ENCODE measurements at regions not wholly inside any gene's neighbourhood (a gene's known extent, or its start where the extent isn't known, plus 50 kb on each side); places are given as distances from the start of the nearest gene placed in this dataset.

DNA sequence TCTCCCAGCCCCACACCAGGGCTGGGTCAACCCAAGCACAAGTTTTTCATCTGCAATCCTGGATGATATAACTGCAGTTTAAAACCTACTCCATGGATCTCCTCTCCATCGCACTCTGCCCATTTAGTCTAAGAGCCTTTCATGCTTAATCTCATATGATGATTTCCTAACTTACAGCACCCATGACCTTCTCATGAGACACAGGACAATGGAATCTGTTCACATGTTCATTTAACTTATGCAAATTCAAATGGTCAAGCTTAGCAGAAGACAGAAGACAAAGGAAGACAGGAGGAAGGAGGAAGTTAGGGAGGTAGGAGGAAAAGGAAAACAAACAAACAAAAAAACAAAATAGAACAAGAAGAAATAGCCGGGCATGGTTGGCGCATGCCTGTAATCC is 64.6 kb upstream of the PNMA1 start:
- TF ChIP-seq, protein P1, sequence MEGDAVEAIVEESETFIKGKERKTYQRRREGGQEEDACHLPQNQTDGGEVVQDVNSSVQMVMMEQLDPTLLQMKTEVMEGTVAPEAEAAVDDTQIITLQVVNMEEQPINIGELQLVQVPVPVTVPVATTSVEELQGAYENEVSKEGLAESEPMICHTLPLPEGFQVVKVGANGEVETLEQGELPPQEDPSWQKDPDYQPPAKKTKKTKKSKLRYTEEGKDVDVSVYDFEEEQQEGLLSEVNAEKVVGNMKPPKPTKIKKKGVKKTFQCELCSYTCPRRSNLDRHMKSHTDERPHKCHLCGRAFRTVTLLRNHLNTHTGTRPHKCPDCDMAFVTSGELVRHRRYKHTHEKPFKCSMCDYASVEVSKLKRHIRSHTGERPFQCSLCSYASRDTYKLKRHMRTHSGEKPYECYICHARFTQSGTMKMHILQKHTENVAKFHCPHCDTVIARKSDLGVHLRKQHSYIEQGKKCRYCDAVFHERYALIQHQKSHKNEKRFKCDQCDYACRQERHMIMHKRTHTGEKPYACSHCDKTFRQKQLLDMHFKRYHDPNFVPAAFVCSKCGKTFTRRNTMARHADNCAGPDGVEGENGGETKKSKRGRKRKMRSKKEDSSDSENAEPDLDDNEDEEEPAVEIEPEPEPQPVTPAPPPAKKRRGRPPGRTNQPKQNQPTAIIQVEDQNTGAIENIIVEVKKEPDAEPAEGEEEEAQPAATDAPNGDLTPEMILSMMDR (IDR thresholded peaks at IDR 0.05) = no peak
- TF ChIP-seq EP300 (IDR thresholded peaks at IDR 0.05) = no peak
